ENCODE measurements at regions not wholly inside any gene's neighbourhood (a gene's known extent, or its start where the extent isn't known, plus 50 kb on each side); places are given as distances from the start of the nearest gene placed in this dataset.

DNA sequence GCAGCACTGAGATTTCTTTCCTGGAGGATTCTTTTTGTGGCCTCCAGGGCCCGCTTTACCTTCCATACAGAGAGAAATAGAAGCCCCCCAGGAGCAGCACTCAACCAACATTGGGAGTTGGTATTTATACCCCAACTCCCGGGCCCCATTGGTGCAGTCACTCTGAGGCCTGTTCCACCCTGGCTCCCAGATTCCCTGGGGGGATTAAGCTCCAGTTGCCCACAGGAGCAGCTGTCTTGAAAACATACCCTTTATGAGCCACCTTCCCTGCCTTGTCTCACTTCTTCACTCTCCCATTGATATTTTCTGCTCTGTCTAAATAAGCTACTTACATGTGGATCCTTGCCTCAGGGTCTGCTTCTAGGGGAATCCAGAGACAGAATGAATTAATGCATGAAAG lies 167.8 kb downstream of the KATNIP start:
- Histone ChIP-seq H4K20me1 (ENCODE audit: insufficient read depth, low read length) (no peaks in the 10 kb centered on the region), H3K9me3 (ENCODE audit: low read length) (no peaks in the 10 kb centered on the region), H2AFZ (ENCODE audit: low read length) (no peak overlapping the region), H3K4me1 (ENCODE audit: insufficient read depth, low read length) (peaks cover 36% of the 10 kb centered on the region), H3K9ac (ENCODE audit: insufficient read depth, low read depth, low read length) (no peak overlapping the region), H3K79me2 (ENCODE audit: insufficient read depth, low read length) (no peaks in the 10 kb centered on the region), H3K4me2 (ENCODE audit: low read depth, low read length) (peak overlapping the region; percentile 46; the same call in 1 of the 2 replicates), H3K4me3 (replicated peaks in 1 of 3; ENCODE audit: insufficient read depth in 1 of 3, low read depth in 2 of 3, low read length in 3 of 3) (no peak overlapping the region), H3K27me3 (ENCODE audit: control insufficient read depth in 1 of 2, insufficient read depth in 2 of 2, low read length in 2 of 2) (no peaks in the 10 kb centered on the region), H3K27ac (ENCODE audit: extremely low read length, insufficient read depth, low read length) (no peak overlapping the region), H3K36me3 (replicated peaks in 1 of 2; ENCODE audit: control insufficient read depth in 1 of 2, insufficient read depth in 2 of 2, low read length in 2 of 2) (0 out of 5 replicates have a peak, but pooled peaks cover 0 to 1% of the 10 kb centered on the region in 2 experiments)
- no peak for DNase-seq (ENCODE audit: low spot score)
- no peak for ATAC-seq
- WGBS (ENCODE audit: low lambda C conversion rate): 90% methylated on average over 2 of the region's 2 CpGs
- BruUV-seq (replicated peaks): no TSS peak
- ChIA-PET POLR2A (no interaction called here), CTCF (ENCODE audit: low intra/inter-chr PET ratio, low total read pairs) (no interaction called here)
- in situ Hi-C loops (cut with HindIII; ENCODE audit: extremely low pct_ligation_motif_present, low pct_unique_long_range_greater_than_20kb): no loop called here
- TF ChIP-seq BORCS8-MEF2B (CRISPR knock-in tag; IDR thresholded peaks at IDR 0.05) (no peak), ARNTL (CRISPR knock-in tag; IDR thresholded peaks at IDR 0.05) (no peak), PHF8 (CRISPR knock-in tag; IDR thresholded peaks at IDR 0.05) (no peak), ATRX (CRISPR knock-in tag; IDR thresholded peaks at IDR 0.05; ENCODE audit: borderline replicate concordance) (no peak), NFRKB (IDR thresholded peaks at IDR 0.05) (no peak), DNMT1 (CRISPR knock-in tag; IDR thresholded peaks at IDR 0.05) (no peak), ZFAT (CRISPR knock-in tag; conservative IDR thresholded peaks at IDR 0.05) (no peak), CEBPG (CRISPR knock-in tag; IDR thresholded peaks at IDR 0.05) (no peak), TCF12 (IDR thresholded peaks at IDR 0.05) (no peak), TCF12 (CRISPR knock-in tag; IDR thresholded peaks at IDR 0.05) (no peak)
- TF ChIP-seq, protein P1, sequence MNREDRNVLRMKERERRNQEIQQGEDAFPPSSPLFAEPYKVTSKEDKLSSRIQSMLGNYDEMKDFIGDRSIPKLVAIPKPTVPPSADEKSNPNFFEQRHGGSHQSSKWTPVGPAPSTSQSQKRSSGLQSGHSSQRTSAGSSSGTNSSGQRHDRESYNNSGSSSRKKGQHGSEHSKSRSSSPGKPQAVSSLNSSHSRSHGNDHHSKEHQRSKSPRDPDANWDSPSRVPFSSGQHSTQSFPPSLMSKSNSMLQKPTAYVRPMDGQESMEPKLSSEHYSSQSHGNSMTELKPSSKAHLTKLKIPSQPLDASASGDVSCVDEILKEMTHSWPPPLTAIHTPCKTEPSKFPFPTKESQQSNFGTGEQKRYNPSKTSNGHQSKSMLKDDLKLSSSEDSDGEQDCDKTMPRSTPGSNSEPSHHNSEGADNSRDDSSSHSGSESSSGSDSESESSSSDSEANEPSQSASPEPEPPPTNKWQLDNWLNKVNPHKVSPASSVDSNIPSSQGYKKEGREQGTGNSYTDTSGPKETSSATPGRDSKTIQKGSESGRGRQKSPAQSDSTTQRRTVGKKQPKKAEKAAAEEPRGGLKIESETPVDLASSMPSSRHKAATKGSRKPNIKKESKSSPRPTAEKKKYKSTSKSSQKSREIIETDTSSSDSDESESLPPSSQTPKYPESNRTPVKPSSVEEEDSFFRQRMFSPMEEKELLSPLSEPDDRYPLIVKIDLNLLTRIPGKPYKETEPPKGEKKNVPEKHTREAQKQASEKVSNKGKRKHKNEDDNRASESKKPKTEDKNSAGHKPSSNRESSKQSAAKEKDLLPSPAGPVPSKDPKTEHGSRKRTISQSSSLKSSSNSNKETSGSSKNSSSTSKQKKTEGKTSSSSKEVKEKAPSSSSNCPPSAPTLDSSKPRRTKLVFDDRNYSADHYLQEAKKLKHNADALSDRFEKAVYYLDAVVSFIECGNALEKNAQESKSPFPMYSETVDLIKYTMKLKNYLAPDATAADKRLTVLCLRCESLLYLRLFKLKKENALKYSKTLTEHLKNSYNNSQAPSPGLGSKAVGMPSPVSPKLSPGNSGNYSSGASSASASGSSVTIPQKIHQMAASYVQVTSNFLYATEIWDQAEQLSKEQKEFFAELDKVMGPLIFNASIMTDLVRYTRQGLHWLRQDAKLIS (CRISPR knock-in tag; IDR thresholded peaks at IDR 0.05): no peak
- TF ChIP-seq, protein P2, sequence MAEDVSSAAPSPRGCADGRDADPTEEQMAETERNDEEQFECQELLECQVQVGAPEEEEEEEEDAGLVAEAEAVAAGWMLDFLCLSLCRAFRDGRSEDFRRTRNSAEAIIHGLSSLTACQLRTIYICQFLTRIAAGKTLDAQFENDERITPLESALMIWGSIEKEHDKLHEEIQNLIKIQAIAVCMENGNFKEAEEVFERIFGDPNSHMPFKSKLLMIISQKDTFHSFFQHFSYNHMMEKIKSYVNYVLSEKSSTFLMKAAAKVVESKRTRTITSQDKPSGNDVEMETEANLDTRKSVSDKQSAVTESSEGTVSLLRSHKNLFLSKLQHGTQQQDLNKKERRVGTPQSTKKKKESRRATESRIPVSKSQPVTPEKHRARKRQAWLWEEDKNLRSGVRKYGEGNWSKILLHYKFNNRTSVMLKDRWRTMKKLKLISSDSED (CRISPR knock-in tag; IDR thresholded peaks at IDR 0.05): no peak
- no peak for FAIRE-seq
- intact Hi-C loops (cut with micrococcal nuclease; ENCODE audit: unreplicated experiment): no loop called here

All from HepG2 (cell line).